ENCODE measurements at regions not wholly inside any gene's neighbourhood (a gene's known extent, or its start where the extent isn't known, plus 50 kb on each side); places are given as distances from the start of the nearest gene placed in this dataset.

- TF ChIP-seq YY1 (IDR thresholded peaks at IDR 0.05; ENCODE audit: insufficient read depth, insufficient read length) = no peak
- TF ChIP-seq ZNF274 (IDR thresholded peaks at IDR 0.05; ENCODE audit: low read depth, low read length) = no peak
- no peak for TF ChIP-seq SUZ12 (IDR thresholded peaks at IDR 0.05; ENCODE audit: extremely low read depth, insufficient read depth, insufficient read length)
Observed at GRCh38 chr11:80321786-80322185, 881.0 kb upstream of the TENM4 start.
